Brain microvascular endothelial cell (primary cell): ENCODE measurements at regions not wholly inside any gene's neighbourhood (a gene's known extent, or its start where the extent isn't known, plus 50 kb on each side); places are given as distances from the start of the nearest gene placed in this dataset.

Source experiments
- DNase-seq: peaks from one replicate; pipeline ENCODE4 v3.0.0-alpha.2; 2020
- H3K27ac ChIP-seq: fragments of 250-450 bp; sonication (Bioruptor Pico); 2 replicates; pipeline ENCODE4 v1.5.1; 2020; ENCODE audit warnings: mild to moderate bottlenecking, moderate library complexity
- H3K27me3 ChIP-seq: fragments of 250-450 bp; sonication (Bioruptor Pico); replicated peaks from 2 replicates; pipeline ENCODE4 v1.5.1; 2020; ENCODE audit warnings: mild to moderate bottlenecking
- H3K36me3 ChIP-seq: fragments of 250-450 bp; sonication (Bioruptor Pico); replicated peaks from 2 replicates; pipeline ENCODE4 v1.5.1; 2020; ENCODE audit warnings: mild to moderate bottlenecking
- H3K4me3 ChIP-seq: 2 replicates; pipeline ENCODE4 v1.5.1; 2011; ENCODE audit warnings: low read depth, mild to moderate bottlenecking, control low read depth, low read length, moderate library complexity
- in situ Hi-C: cut with HindIII; loops from 2 replicates; pipeline ENCODE4 v1.10.0; 2017; ENCODE audit warnings: low sequenced_read_pairs, low pct_ligation_motif_present
- TF ChIP-seq, protein P1 (sequence below): IDR thresholded peaks from 2 replicates; pipeline ENCODE4 v1.5.1; 2011; ENCODE audit warnings: low read depth, mild to moderate bottlenecking, moderate library complexity, low read length, control low read depth, inconsistent platforms; ENCODE audit errors: missing control alignments

- in situ Hi-C loops = no loop called here
Observed at GRCh38 chr4:81828991-81829390, 357.3 kb upstream of the RASGEF1B start.

DNA sequence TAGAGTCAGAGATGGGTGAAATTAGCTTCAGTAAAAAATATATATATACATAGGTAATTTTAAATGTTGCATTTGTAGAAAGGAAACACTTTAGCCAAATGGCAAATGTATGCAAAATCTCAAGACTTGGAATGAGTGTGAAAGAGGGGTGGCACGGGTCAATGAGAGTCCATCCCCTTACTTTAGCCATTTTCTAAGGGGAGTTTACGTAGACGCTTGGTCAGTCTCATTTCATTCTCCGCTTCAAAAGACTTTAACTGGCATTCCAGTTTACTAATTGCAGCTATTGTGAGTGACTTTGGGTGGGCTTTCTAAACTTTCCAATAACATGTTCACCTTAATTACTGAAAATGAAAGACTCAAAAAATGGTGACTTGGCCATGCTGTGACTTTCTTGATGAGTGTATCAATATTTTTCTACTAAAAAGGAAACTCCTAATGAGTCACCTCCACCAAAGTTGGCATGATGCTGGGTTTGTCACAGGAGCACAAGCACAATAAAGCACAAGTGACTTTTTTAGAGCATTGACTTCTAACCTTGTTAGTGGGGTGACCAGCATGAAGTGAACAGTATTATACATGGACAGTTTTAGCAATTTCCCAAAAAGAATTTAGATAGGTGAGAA is 356.0 kb upstream of the RASGEF1B start:
- no peaks in the 10 kb centered on the region for H3K36me3 ChIP-seq
- no peak overlapping the region for H3K4me3 ChIP-seq
- TF ChIP-seq, protein P1, sequence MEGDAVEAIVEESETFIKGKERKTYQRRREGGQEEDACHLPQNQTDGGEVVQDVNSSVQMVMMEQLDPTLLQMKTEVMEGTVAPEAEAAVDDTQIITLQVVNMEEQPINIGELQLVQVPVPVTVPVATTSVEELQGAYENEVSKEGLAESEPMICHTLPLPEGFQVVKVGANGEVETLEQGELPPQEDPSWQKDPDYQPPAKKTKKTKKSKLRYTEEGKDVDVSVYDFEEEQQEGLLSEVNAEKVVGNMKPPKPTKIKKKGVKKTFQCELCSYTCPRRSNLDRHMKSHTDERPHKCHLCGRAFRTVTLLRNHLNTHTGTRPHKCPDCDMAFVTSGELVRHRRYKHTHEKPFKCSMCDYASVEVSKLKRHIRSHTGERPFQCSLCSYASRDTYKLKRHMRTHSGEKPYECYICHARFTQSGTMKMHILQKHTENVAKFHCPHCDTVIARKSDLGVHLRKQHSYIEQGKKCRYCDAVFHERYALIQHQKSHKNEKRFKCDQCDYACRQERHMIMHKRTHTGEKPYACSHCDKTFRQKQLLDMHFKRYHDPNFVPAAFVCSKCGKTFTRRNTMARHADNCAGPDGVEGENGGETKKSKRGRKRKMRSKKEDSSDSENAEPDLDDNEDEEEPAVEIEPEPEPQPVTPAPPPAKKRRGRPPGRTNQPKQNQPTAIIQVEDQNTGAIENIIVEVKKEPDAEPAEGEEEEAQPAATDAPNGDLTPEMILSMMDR = no peak
- in situ Hi-C loops = no loop called here
- DNase-seq = no peak
- H3K27me3 ChIP-seq = no peaks in the 10 kb centered on the region
- no peak overlapping the region for H3K27ac ChIP-seq

More at GRCh38 chr4:81828991-81829390, 357.3 kb upstream of the RASGEF1B start:
- Histone ChIP-seq H3K27ac (no peak overlapping the region), H3K27me3 (no peaks in the 10 kb centered on the region), H3K4me3 (no peak overlapping the region), H3K36me3 (no peaks in the 10 kb centered on the region)
- TF ChIP-seq, protein P1 = no peak
- no peak for DNase-seq

DNA sequence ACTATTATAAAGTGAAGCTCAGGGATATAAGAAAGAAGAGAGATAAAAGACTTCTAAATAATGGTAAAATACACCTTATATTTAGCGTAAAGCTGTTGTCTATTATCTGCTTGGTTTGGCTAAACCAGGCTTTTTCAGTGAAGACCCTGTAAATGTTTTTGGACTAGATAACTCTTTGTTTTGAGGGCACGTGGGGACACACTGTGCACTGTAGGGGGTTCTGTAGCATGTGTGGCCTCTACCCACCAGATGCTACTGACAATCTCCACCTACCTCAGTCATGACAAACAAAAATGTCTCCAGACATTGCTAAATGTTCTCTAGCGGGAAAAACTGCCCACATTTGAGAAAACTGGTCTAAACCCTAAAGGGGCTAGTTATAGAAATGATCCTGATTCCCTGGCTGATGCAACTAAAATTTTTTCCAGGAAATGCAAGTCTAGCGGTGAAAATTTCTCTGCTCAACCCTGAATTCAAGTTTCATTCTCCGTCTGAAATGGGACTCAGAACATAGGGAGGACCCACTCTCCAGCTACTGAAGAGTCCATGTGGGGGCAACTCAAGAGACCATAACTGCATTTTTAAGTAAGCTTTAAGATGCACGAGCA is 355.2 kb upstream of the RASGEF1B start:
- Histone ChIP-seq H3K27me3 (no peaks in the 10 kb centered on the region), H3K36me3 (no peaks in the 10 kb centered on the region)
- in situ Hi-C loops = no loop called here

GRCh38 chr4:81826335-81826734 is 354.6 kb upstream of the RASGEF1B start:
- Histone ChIP-seq H3K27me3 (no peaks in the 10 kb centered on the region), H3K4me3 (no peak overlapping the region), H3K27ac (no peak overlapping the region), H3K36me3 (no peaks in the 10 kb centered on the region)
- in situ Hi-C loops = no loop called here
- DNase-seq = no peak
- TF ChIP-seq, protein P1 = no peak

More for the DNA sequence above, 355.2 kb upstream of the RASGEF1B start:
- no peak overlapping the region for H3K4me3 ChIP-seq
- TF ChIP-seq, protein P1 = no peak
- no peak overlapping the region for H3K27ac ChIP-seq
- DNase-seq = no peak

- no peak for DNase-seq
- in situ Hi-C loops = no loop called here
- Histone ChIP-seq H3K4me3 (no peak overlapping the region), H3K27ac (no peak overlapping the region), H3K27me3 (no peaks in the 10 kb centered on the region), H3K36me3 (no peaks in the 10 kb centered on the region)
- TF ChIP-seq, protein P1 = no peak
Observed at GRCh38 chr4:81818385-81818920, 346.7 kb upstream of the RASGEF1B start.
